ENCODE measurements at regions not wholly inside any gene's neighbourhood (a gene's known extent, or its start where the extent isn't known, plus 50 kb on each side); places are given as distances from the start of the nearest gene placed in this dataset.

DNA sequence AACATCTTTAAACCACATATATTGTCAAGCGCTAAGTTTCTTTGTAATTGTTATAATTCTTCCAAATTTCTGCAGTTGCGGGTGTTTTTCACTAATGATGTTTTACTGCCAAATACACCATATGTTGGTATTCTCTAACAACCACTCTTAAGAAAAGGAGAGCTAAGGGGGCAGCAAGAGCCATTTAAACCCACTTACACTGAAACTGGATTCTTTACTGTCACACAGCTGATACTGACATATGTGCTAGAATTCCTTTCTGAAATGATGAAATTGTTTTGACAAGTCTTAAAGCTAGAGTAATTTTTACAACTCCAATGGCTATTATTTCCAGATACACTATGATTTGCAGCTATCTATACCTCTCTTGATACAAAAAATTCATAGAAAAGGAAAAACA lies 483.1 kb downstream of the CDH11 start:
- no peak for DNase-seq

DNA sequence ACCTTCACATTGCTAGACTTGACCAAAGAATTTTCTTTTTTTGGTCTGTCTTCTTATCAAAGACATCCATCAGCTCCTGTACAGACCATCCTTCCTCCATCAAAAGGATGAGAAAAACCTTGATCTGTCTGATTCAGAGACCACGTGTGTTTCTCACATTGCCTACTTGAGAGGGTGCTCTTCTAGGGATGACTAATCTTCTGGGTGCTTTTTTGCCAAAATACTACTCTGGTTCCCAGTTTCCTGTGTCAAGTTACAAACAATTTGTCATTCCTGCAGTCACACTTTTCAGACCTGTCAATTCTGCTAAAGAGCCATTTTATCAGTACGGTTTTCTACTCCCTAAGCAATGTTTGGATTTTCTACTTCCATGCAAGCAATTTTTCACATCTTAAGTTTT lies 492.2 kb downstream of the CDH11 start:
- no peak for DNase-seq

DNA sequence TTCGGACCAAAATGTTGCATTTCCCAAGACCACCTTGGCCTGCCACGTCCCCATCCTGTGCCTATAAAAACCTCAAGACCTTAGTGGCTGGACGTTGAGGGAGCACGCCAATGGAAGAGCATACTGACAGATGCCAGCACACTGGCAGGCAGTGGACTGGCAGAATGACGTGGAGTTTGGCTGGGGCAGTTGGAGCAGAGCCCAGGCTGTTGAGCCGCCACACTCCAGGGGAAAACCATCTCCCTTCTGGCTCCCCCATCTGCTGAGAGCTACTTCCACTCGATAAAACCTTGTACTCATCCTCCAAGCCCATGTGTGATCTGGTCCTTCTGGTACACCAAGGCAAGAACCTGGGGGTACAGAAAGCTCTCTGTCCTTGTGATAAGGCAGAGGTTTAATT lies 494.1 kb downstream of the CDH11 start:
- DNase-seq: no peak

DNA sequence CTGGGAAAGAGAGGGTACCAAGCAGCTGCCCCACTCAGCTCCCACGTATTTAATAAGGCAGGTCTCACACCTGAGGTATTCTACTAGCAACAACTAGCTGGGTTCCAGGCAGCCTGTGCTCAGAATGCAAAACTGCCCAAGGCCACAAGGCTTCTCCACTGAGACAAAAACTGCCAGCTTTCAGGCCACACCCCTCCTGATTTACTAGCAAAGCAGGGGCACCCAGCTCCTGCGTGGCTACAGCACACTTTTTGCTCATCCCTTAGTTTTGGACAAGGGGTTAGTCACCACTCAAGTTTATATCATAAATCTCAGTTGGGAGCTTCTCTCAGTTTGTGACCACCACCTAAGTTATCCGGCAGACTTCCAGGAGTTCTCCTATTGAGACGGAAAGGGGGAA lies 494.6 kb downstream of the CDH11 start:
- no peak for DNase-seq

DNA sequence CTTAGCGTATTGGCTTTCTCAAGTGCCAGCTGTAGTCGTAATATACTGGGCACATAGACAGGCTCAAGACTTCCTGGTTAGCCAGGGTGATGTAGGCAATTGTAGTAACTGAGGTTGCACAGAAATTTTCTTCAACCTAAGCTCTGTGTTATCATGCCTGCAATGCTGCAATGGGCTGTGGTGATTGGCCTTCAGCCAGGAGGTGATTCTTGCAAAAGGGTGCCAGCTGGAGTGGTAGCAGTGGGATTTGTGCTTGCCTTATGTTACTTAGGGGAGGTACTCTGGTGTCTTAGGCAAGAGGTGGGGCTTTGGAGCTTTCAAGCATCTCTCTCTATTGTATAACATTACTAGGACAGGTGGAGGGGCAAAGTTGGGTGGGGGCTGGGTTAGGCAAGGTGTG lies 495.1 kb downstream of the CDH11 start:
- DNase-seq: no peak

DNA sequence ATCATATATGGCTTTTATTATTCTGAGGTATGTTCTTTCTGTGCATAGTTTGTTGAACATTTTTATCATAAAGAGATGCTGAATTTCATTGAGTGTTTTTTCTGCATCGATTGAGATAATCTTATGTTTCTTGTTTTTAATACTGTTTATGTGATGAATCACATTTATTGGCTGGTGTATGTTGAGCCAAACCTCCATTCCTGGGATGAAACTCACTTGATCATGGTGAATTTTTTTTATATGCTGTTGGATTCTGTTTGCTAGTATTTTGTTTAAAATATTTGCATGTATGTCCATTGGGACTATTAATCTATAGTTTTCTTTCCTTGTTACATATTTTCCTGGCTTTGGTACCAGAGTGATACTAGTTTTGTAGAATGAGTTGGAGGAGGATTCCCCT lies 500.2 kb downstream of the CDH11 start:
- no peak for DNase-seq

DNA sequence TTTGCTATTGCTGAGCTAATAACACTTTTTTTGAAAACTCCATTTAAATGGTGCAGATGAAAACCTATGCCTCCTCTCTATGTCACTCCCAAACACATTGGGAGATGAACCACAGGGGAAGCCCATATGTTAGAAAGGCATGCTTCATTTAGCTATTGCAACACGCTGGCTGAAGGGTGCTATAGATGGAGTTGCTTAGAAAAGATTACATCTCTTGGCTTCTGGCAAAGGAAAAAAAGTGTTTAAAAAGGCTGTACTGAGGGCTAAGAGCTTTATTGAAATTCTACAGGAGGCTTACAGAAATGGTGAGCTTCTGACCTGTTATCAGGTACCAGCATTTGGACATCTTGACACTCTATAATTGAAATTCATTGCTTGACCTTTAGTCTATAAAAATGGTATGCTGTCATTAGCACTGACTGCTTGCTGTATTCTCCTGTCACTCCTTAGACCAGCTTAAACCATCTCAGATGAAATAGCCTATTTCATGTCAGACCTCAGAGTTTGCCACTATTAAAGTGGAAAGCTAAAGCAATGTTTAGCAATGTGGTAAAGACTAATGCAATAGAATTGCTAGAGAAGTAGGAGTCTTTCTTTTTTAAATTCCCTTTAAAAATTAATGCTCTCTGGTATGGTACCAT lies 503.9 kb downstream of the CDH11 start:
- DNase-seq: no peak

DNA sequence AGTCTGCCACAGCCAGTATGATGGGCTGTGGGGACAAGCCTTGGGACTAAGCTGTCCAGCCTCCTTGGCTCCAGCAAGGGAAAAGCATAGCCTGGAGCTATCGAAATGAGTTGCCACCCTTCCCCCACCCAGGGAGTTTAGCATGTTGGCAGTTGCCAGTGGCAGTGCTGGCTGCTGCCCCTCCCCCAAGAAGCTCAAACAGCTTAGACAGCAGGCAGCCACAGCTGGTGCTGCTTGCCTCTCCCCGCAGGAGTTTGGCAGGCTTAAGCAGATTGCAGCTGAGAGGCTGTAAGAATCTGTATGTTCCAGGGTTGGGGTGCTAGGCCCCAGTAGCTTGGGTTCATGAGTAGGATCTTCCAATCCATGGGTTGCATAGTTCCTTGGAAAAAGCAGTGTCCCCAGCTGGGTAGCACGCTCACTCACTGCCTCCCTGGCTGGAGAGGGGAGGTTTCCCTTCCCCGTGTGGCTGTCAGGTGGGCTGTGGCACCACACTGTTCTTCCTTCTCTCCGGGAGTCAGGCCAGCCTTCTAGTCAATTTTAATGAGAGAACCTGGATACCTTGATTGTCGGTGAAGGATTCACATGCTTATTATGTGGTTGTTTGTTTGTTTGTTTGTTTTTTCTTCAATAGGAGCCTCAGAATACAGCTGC lies 506.1 kb downstream of the CDH11 start:
- no peak for DNase-seq

DNA sequence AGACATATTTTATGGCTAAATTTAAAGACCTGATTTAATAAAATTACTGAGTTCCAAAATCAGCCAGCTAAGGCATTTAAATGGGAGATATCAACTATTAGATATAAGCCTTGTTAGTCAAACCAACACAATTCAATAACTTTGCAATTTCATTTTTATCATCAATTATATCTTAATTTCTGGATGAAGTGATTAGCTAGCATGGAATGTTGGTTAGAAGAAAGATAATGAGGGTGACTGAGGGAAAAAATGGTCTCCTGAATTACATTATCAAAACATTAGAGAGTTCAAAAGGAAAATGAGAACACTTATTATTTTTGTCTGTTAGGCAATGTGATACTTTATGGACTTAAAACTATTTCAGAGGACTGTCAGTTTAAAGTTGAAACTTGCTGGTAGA lies 525.7 kb downstream of the CDH11 start:
- no peak for DNase-seq

DNA sequence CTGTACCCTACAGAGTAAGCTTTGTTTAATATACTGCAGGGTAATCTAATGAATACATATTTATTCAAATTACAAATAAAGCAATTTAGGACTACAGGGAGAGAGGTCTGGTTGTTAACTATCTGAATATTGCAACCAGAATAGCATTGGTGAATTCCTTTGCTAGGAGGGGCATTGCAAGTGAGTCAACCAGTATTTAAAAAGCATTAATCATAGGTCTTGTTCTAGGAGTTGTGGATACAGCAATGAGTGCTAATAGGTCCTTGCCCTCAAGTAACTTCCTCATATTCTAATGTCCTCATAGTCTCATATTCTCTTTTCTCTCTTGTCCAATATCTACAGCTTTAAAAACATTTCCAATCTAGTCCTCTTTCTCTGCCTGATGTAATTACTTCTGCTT lies 531.4 kb downstream of the CDH11 start:
- no peak for DNase-seq

DNA sequence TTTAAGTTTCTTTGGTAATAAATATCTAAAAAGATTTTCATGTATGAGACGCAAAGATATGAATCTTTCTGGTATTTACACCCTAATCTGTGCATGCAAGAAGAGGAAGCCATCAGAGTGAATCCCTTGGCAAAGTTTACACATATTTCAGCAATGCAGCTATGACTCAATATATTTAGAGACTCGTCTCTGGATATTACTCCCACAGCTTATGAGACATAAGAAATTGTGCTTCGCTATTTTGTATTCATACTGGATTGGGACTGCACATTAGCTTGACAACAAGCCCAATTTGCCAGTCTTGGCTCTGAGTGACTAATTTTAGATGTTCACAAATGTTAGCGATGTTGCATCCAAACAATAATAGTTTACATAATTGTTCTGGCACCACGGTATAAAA lies 532.0 kb downstream of the CDH11 start:
- no peak for DNase-seq

DNA sequence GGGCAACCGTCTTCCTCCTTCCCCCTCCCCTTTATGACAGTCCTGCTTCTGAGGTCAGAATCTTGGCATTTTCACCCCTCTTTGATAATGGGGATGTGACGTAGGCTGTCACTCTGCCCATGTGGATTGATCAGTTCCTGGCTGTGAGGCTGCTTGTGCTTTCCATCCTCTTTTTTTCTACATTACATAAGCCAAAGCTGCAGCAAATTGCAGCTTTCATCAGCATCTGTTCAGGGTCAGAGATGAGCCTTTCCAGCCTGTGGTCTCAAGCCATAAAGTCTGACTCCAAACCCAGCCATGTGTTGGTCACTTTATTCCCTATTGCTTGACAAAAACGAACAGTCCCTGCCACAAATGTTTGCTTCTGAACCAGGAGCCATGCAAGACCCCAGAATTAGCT lies 535.1 kb downstream of the CDH11 start:
- no peak for DNase-seq

DNA sequence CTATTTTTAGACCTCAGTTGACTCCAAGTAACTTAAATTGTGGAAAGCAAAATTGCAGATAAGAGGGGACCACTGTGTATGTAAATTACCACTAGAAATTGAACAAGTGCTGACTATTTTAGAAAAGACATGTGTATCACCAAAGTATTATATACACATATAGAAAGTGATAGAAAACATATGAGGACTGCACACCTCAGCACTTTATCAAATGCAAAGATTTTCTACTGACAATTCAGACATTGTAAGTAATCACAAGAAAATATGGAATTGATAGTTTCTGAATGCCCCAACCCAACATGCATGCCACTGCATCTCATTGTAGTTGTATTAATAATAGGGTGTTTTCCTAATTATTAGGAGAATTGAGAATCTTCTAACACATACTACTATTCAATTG lies 536.5 kb downstream of the CDH11 start:
- DNase-seq: no peak

DNA sequence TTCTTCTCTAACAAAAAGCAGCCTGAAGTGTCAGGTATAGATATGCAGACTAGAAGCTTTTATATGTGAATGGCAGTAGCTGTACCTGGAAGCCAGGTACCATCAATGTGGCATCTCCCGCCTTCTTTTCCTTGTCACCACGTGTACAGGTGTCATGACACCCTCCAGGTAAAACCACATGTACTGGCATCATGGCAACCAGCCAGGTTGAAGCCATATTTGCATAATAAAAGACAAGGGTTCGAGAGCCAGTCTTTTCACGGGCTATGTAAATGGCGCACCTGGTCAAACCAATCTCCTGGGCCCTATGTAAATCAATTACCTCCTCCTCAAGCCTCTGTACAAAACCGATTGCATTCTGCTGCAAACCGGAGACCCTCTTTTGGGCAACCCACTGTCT lies 541.3 kb downstream of the CDH11 start:
- no peak for DNase-seq

DNA sequence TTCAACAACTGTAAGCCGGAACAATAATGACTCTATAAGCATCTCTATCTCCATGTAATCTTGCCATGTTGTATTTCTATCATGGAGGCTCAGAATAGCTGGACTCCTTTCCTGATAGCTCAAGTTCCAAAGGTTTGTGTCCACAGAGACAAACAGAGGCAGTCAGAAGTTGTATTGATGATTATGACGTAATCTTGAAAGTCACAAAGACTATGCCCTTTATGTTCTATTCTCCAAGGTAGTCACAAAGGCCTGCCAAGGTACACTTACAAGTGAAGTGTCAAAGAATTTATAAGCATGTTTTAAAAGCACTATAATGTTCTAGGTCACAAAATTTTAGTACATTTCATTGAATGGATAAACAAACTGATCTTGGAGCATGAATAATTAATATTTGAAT lies 542.2 kb downstream of the CDH11 start:
- no peak for DNase-seq

DNA sequence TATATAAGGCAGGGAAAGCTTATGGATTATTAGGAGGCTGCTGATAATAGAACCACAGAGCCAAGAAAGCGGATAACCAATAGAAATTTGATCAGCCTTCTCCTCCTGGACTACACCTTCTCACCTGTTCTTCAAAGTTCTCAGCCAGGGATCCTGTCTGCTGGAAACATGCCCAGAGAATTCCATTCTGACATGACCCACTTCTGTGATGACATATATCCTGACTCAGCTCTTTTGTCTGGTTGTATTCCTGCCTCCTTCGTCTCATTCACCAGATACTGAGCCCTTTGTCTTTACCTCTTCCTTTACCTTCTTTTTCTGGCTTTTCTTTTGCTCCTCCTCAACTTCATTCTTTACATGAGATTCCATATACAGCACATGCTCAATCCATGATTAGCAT lies 576.1 kb downstream of the CDH11 start:
- no peak for DNase-seq

DNA sequence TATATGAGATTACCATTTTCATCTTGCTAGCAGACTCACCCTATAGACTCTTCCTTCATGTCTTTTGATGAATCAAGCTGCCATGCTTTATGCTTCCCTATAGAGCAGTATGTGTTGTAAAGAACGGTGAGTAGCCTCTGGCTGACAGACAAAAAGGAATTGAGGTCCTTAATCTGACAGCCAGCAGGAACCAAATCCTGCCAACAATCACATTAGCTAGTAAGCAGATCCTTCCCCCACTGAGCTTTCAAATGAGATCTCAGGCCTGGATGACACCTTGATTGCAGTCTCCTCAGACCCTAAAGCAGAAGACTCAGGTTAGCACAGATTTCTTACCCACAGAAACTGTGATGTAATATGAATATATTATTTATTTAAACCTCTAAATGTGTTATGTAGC lies 577.0 kb downstream of the CDH11 start:
- DNase-seq: no peak

DNA sequence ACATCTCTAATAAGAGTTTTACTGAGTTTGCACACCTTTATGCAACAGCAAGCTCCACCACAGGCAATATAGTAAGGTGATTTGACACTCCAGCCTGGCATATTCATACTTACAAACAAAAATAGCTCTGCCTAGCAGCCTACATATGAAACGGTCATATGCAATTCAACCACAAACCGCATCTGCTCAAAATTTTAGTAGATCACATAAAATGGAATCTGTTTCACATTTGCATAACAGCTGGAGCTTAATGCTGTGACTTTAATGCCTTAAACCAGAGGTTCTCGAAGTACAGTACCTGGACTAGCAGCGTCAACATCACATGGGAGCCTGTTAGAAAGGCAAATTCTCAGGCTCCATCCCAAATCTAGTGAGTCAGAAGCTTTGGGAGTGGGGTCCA lies 578.4 kb downstream of the CDH11 start:
- no peak for DNase-seq

DNA sequence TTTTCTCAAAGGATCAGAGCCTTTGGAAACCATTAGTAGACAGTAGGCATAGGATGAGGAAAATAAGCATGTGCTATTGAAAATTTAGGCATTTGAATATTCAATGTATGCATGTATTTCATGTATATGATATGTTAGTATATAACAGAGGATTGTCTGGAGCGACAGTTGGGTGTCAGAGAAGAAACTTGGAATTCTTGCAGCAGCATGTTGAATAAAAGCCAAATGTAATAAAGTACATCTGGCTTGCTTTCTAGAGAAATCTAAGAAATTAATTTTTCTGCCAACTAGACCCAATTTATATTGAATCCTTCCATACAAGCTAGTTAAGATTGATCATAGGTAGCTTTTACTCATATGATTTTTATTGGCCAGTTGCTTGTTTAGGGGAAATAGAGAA lies 578.8 kb downstream of the CDH11 start:
- DNase-seq: no peak

DNA sequence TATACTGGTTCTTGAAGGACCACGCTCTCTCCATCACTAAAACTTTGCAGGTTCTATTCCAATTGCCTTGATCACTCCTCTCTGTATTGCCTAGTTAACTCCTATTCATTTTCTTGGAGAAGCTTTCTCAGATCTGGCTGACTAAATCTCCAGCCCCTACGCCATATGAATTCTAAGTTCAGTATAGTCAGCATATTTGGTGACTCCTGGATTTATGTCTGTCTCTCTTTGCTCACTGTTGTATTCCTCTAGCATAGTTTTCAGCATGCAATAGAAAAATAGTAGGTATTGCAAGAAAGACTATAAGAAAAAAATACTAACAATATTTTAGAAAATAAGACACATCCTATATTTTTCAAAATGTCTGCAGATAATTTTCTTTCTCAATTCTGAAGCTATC lies 579.7 kb downstream of the CDH11 start:
- no peak for DNase-seq

DNA sequence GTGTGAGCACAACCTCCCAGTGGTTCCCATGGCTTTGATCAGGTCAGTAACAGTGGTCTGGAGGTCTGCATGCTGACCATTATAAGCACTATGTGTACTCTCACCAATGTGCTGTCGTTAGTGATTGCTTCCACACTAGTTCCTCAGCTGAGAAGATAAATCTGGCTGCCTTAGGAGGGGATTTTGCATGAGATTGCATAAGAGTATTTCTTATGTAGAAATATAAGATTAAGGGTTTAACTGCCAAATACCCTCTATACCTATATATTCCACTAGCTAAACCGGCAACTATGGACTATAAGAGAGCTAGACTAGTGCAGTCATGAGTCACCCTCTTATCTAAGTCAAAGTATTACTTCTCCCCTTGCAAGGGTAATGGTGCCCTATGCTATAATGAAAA lies 580.2 kb downstream of the CDH11 start:
- no peak for DNase-seq

DNA sequence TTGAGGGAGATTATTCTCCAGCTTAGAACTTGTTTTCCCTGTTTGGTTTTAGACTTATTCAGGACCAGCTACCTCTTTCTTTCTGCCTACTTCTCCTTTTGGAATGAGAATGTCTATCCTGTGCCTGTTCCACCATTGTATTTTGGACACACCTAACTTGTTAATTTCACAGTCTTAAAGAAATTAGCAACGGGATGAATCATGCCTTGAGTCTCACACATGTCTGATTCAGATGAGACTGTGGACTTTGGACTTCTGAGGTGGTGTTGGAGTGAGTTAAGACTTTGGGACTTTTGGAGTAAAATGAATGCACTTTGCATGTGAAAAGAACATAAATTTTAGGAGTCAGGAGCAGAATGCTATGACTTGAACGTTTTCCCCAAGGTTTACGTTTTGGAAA lies 581.4 kb downstream of the CDH11 start:
- no peak for DNase-seq

DNA sequence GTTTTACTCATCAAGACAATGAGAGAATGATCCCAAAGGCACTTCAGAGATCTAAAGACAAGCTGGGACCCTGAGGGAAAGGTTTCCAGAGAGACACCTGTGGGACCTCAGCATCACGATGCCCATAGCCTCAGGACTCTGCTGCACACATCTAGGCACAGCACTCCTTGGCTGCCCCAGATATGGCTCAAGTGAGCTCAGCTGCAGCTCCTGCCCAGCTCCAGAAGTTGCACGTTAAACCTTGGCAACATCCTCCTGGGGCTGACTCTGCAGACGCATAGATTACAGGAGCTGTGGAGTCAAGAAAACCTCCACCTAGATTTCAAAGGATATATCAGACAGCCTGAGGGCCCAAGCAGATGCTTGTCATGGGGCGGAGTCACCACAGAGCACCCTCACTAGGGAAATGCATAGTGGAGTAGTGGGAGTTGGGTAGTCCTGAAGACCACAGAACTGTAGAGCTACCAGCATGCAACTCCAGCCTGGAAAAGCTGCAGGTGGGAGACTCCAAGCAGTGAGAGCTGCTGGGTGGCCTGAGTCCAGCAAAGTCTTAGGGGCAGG lies 582.0 kb downstream of the CDH11 start:
- no peak for DNase-seq

DNA sequence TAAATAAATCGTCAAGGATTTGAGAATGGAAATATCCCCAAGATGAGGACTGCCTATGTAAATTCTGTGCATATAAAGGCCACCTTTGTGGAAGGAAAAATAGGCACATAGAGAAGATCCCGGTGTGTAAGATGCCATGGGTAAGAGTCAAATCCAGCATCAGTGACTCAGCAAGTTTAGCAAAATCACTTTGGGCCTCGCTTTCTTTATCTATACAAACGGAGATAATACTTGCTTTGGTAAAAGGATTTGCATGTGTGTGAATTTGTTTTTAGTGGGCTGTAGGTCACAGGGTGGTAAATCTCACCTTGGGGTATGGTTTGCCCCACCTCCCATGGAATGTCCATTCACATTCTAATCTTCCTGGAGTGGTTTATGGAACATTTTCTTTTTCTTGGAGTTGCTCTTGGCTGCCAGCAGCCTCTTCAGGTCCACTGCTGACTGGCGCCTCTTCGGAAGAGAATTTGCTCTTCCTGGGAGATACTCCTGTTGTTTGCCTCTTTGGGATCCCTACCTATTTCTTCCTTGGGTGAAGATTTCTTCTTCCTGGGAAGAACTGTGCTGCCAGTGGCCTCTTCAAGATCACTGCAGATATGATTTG lies 587.6 kb downstream of the CDH11 start:
- no peak for DNase-seq

DNA sequence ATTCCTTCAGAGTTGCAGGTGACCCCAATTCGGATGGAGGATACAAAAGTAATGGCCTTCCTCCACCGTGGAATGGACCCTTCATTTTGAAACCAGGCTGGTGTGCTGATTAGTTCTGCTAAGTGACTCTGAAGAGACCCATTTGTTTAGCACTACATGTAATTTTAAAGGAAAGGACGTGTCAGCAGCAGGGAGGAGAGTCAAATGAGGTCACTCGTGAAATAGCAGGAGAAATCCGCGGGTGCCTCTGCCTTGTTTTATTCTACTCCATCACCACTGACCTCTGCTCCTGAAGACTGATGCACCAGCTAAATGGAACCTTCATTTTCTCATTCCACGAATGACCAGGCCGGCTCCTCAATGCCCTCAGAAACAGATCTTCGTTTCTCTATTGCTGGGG lies 589.2 kb downstream of the CDH11 start:
- DNase-seq: no peak

All from NCI-H1930 (cell line).